HCT116 (cell line): ENCODE measurements at regions not wholly inside any gene's neighbourhood (a gene's known extent, or its start where the extent isn't known, plus 50 kb on each side); places are given as distances from the start of the nearest gene placed in this dataset.

Experiments used
- ATAC-seq: fragments of 200-7000 bp; cut with Tn5 transposase; 2 replicates; pipeline ENCODE4 v1.9.1; 2020; ENCODE audit warnings: mild to moderate bottlenecking, moderate library complexity
- BruUV-seq: library from RNA; stranded (reverse); fragments of 400-500 nt; replicated peaks from 2 replicates; lab custom pipeline; 2021; lab: Mats Ljungman, UMichigan
- CTCF ChIA-PET: fragments of 300-600 bp; sonication (Branson Sonifier 250); formaldehyde crosslinking; loops from one replicate; lab custom pipeline; 2021; ENCODE audit warnings: antibody characterized with exemption; lab: Charles Lee
- POLR2A ChIA-PET: fragments of 300-600, 350-600 bp; sonication (Branson Sonifier 250); formaldehyde crosslinking; loops from one replicate; lab custom pipeline; 2021; ENCODE audit warnings: antibody characterized with exemption; lab: Charles Lee
- RAD21 ChIA-PET, 2 experiments: fragments of 300-600 bp; sonication (Branson Sonifier 250); formaldehyde crosslinking; loops; one replicate each; lab custom pipeline; 2023; ENCODE audit warnings: low total read pairs in 2 of 2; ENCODE audit not compliant: uncharacterized antibody in 2 of 2, unreplicated experiment in 2 of 2, low non-redundant PET in 1 of 2; lab: Charles Lee
- DNase-seq: peaks from one replicate; pipeline ENCODE4 v3.0.0-alpha.2; 2010; ENCODE audit warnings: low read depth, low spot score
- H2AFZ ChIP-seq: fragments of 200-600 bp; shearing (Covaris generic), sonication (generic); 2 replicates; pipeline ENCODE4 v1.6.1; 2017; ENCODE audit warnings: low read depth, mixed run types, mixed read lengths, antibody characterized with exemption, low read length; ENCODE audit not compliant: poor library complexity, severe bottlenecking
- H3K27ac ChIP-seq: 2 replicates; pipeline ENCODE4 v1.5.1; 2012; ENCODE audit warnings: low read depth, low read length
- H3K27me3 ChIP-seq: fragments of 200-600 bp; sonication (generic); 2 replicates; pipeline ENCODE4 v1.6.1; 2016; ENCODE audit warnings: mixed run types, low read length, mixed read lengths; ENCODE audit not compliant: insufficient read depth
- H3K36me3 ChIP-seq, 2 experiments: fragments of 200-500 bp in 1 of 2; fragments of 200-600 bp in 1 of 2; sonication (Bioruptor generic) in 1 of 2; sonication (generic) in 1 of 2; 2 replicates each; pipeline versions ENCODE4 v1.5.1 to v1.6.1; 2014 to 2016; ENCODE audit warnings: low read length in 2 of 2, inconsistent platforms in 1 of 2, mixed read lengths in 1 of 2, mixed run types in 1 of 2; ENCODE audit not compliant: insufficient read depth in 2 of 2, control insufficient read depth in 1 of 2
- H3K4me1 ChIP-seq, 2 experiments: fragments of 200-600 bp in 1 of 2; sonication (generic) in 1 of 2; 2 replicates each; pipeline versions ENCODE4 v1.5.1 to v1.6.1; 2012 to 2017; ENCODE audit warnings: low read length in 2 of 2, inconsistent platforms in 1 of 2, mild to moderate bottlenecking in 1 of 2, mixed read lengths in 1 of 2, mixed run types in 1 of 2, moderate library complexity in 1 of 2; ENCODE audit not compliant: insufficient read depth in 2 of 2, control insufficient read depth in 1 of 2
- H3K4me2 ChIP-seq: fragments of 200-600 bp; sonication (generic); 2 replicates; pipeline ENCODE4 v1.6.1; 2017; ENCODE audit warnings: mixed run types, low read length, mixed read lengths
- H3K4me3 ChIP-seq, 2 experiments: fragments of 200-600 bp in 1 of 2; sonication (generic) in 1 of 2; replicated peaks in 1 of 2; 2 replicates each; pipeline ENCODE4 v1.5.1; 2011 to 2016; ENCODE audit warnings: low read length in 2 of 2, control low read depth in 1 of 2, low read depth in 1 of 2, mild to moderate bottlenecking in 1 of 2, mixed read lengths in 1 of 2, mixed run types in 1 of 2
- H3K79me2 ChIP-seq: fragments of 200-600 bp; sonication (generic); 2 replicates; pipeline ENCODE4 v1.6.1; 2017; ENCODE audit warnings: mild to moderate bottlenecking, mixed run types, low read length, moderate library complexity, mixed read lengths; ENCODE audit not compliant: insufficient read depth
- H3K9ac ChIP-seq: fragments of 200-600 bp; sonication (generic); 2 replicates; pipeline ENCODE4 v1.6.1; 2016; ENCODE audit warnings: low read length, mixed read lengths
- H3K9me2 ChIP-seq: fragments of 200-600 bp; sonication (generic), shearing (Covaris generic); 2 replicates; pipeline ENCODE4 v1.6.1; 2017; ENCODE audit warnings: mixed run types, mild to moderate bottlenecking, moderate library complexity; ENCODE audit not compliant: insufficient read depth
- H3K9me3 ChIP-seq, 2 experiments: fragments of 200-500 bp in 1 of 2; fragments of 200-600 bp in 1 of 2; sonication (Bioruptor generic) in 1 of 2; sonication (generic) in 1 of 2; 2 replicates each; pipeline ENCODE4 v1.6.1; 2014 to 2017; ENCODE audit warnings: low read length in 2 of 2, mixed read lengths in 2 of 2, inconsistent platforms in 1 of 2, low read depth in 1 of 2, mild to moderate bottlenecking in 1 of 2, mixed run types in 1 of 2, moderate library complexity in 1 of 2; ENCODE audit not compliant: control insufficient read depth in 1 of 2, insufficient read depth in 1 of 2
- H4K20me1 ChIP-seq: fragments of 200-600 bp; sonication (generic), shearing (Covaris generic); 2 replicates; pipeline ENCODE4 v1.6.1; 2017; ENCODE audit warnings: mixed run types, mild to moderate bottlenecking, moderate library complexity; ENCODE audit not compliant: insufficient read depth
- ATF3 ChIP-seq: IDR thresholded peaks from 2 replicates; pipeline ENCODE4 v1.6.1; 2012
- CTCF ChIP-seq, 3 experiments: fragments of 200-600 bp in 1 of 3; sonication (generic) in 1 of 3; IDR thresholded peaks in 2 of 3; conservative IDR thresholded peaks in 1 of 3; 2 replicates each; pipeline ENCODE4 v1.5.1; 2012 to 2017; ENCODE audit warnings: low read depth in 2 of 3, low read length in 2 of 3, antibody characterized with exemption in 1 of 3, borderline replicate concordance in 1 of 3, control low read depth in 1 of 3, mild to moderate bottlenecking in 1 of 3, mixed read lengths in 1 of 3, mixed run types in 1 of 3, moderate library complexity in 1 of 3; ENCODE audit not compliant: insufficient read depth in 1 of 3
- EGR1 ChIP-seq: IDR thresholded peaks from 2 replicates; pipeline ENCODE4 v1.6.1; 2012; ENCODE audit warnings: low read depth
- EZH2phosphoT487 ChIP-seq: fragments of 200-600 bp; IDR thresholded peaks from 2 replicates; pipeline ENCODE4 v1.6.1; 2018; ENCODE audit warnings: antibody characterized with exemption, borderline replicate concordance
- FOSL1 ChIP-seq: IDR thresholded peaks from 2 replicates; pipeline ENCODE4 v1.6.1; 2012; ENCODE audit warnings: low read depth
- POLR2A ChIP-seq: IDR thresholded peaks from 2 replicates; pipeline ENCODE4 v1.7.0; 2011; ENCODE audit warnings: borderline replicate concordance; ENCODE audit not compliant: insufficient read depth, insufficient read length; ENCODE audit errors: extremely low read depth
- RAD21 ChIP-seq: IDR thresholded peaks from 2 replicates; pipeline ENCODE4 v1.6.1; 2012; ENCODE audit warnings: low read depth, mild to moderate bottlenecking
- SIN3A ChIP-seq: IDR thresholded peaks from 2 replicates; pipeline ENCODE4 v1.6.1; 2012; ENCODE audit warnings: low read depth
- SRF ChIP-seq: IDR thresholded peaks from 2 replicates; pipeline ENCODE4 v1.6.1; 2012; ENCODE audit warnings: low read depth
- ZBTB33 ChIP-seq: IDR thresholded peaks from 2 replicates; pipeline ENCODE4 v1.6.1; 2011; ENCODE audit warnings: mild to moderate bottlenecking, low read length, moderate library complexity; ENCODE audit not compliant: insufficient replicate concordance; ENCODE audit errors: extremely low read depth
- ZFX ChIP-seq: fragments of 450-650 bp; IDR thresholded peaks from 2 replicates; pipeline ENCODE4 v1.6.1; 2017
- ZNF274 ChIP-seq: fragments of 200-500 bp; sonication (Bioruptor generic); IDR thresholded peaks from 2 replicates; pipeline ENCODE4 v1.6.1; 2014; ENCODE audit warnings: mild to moderate bottlenecking, low read depth, low read length, inconsistent platforms
- intact Hi-C: fragments of 100-400 bp; cut with micrococcal nuclease; formaldehyde crosslinking; loops from 2 replicates; pipeline ENCODE4 v1.10.0; 2022

GRCh38 chr4:114334884-114335330 is 263.7 kb upstream of the UGT8 start:
- Histone ChIP-seq H3K9ac (no peak overlapping the region), H3K79me2 (no peaks in the 10 kb centered on the region), H3K9me2 (no peaks in the 10 kb centered on the region), H3K9me3 (no peaks in the 10 kb centered on the region), H3K36me3 (no peaks in the 10 kb centered on the region), H3K4me2 (no peak overlapping the region), H3K4me1 (no peaks in the 10 kb centered on the region), H3K27me3 (no peaks in the 10 kb centered on the region), H3K4me3 (no peak overlapping the region), H4K20me1 (no peaks in the 10 kb centered on the region), H2AFZ (no peak overlapping the region), H3K27ac (no peak overlapping the region)
- ChIA-PET RAD21 (no interaction called here), CTCF (no interaction called here), POLR2A (no interaction called here)
- no peak for TF ChIP-seq RAD21
- TF ChIP-seq SRF = no peak
- no TSS peak for BruUV-seq
- intact Hi-C loops = no loop called here
- ATAC-seq (no peak), DNase-seq (no peak)

GRCh38 chr4:114335339-114335738 is 263.3 kb upstream of the UGT8 start:
- ATAC-seq (no peak), DNase-seq (no peak)
- H3K9ac ChIP-seq = no peak overlapping the region
- no peaks in the 10 kb centered on the region for H3K79me2 ChIP-seq
- CTCF ChIA-PET = no interaction called here
- H3K4me2 ChIP-seq = no peak overlapping the region
- H3K36me3 ChIP-seq = no peaks in the 10 kb centered on the region
- no peaks in the 10 kb centered on the region for H3K27me3 ChIP-seq
- POLR2A ChIA-PET = no interaction called here
- intact Hi-C loops = no loop called here
- H3K9me3 ChIP-seq = no peaks in the 10 kb centered on the region
- RAD21 ChIA-PET = no interaction called here
- no TSS peak for BruUV-seq
- H3K9me2 ChIP-seq = no peaks in the 10 kb centered on the region
- no peak overlapping the region for H3K4me3 ChIP-seq
- no peak overlapping the region for H3K27ac ChIP-seq
- H2AFZ ChIP-seq = no peak overlapping the region
- no peaks in the 10 kb centered on the region for H3K4me1 ChIP-seq
- H4K20me1 ChIP-seq = no peaks in the 10 kb centered on the region
- TF ChIP-seq CTCF (IDR thresholded peaks at IDR 0.05 in 2 of 3, conservative IDR thresholded peaks at IDR 0.05 in 1 of 3; ENCODE audit: borderline replicate concordance in 1 of 3, insufficient read depth in 1 of 3, low read depth in 2 of 3, low read length in 2 of 3) (no peak), EZH2phosphoT487 (no peak), ZNF274 (no peak), ATF3 (no peak), EGR1 (no peak), ZFX (no peak), POLR2A (no peak), SRF (no peak), ZBTB33 (no peak), SIN3A (no peak), FOSL1 (no peak)
